Endothelial cell (in vitro differentiated cells): ENCODE measurements at regions not wholly inside any gene's neighbourhood (a gene's known extent, or its start where the extent isn't known, plus 50 kb on each side); places are given as distances from the start of the nearest gene placed in this dataset.

ENCODE experiments used
- DNase-seq: peaks from one replicate; pipeline ENCODE4 v3.0.0; 2021; ENCODE audit warnings: low spot score
- H3K27ac Mint-ChIP-seq: one replicate; pipeline ENCODE4 v1.8.0; 2021; ENCODE audit warnings: mixed read lengths, inconsistent platforms; ENCODE audit not compliant: unreplicated experiment
- H3K27me3 Mint-ChIP-seq: one replicate; pipeline ENCODE4 v1.8.0; 2021; ENCODE audit warnings: mild to moderate bottlenecking, moderate library complexity, mixed read lengths, inconsistent platforms; ENCODE audit not compliant: unreplicated experiment
- H3K36me3 Mint-ChIP-seq: one replicate; pipeline ENCODE4 v1.8.0; 2021; ENCODE audit warnings: mild to moderate bottlenecking, low read depth, mixed read lengths, inconsistent platforms; ENCODE audit not compliant: unreplicated experiment
- H3K4me1 Mint-ChIP-seq: one replicate; pipeline ENCODE4 v1.8.0; 2021; ENCODE audit warnings: mild to moderate bottlenecking, mixed read lengths, inconsistent platforms; ENCODE audit not compliant: unreplicated experiment
- H3K4me3 Mint-ChIP-seq: one replicate; pipeline ENCODE4 v1.8.0; 2021; ENCODE audit warnings: mild to moderate bottlenecking, mixed read lengths, inconsistent platforms; ENCODE audit not compliant: unreplicated experiment
- H3K9me3 Mint-ChIP-seq: one replicate; pipeline ENCODE4 v1.8.0; 2021; ENCODE audit warnings: mixed read lengths, inconsistent platforms; ENCODE audit not compliant: unreplicated experiment
- TF ChIP-seq, protein P1 (sequence below): fragments of 200-600 bp; sonication (generic); IDR thresholded peaks from one replicate; pipeline ENCODE4 v1.5.0; 2021; ENCODE audit warnings: antibody characterized with exemption; ENCODE audit not compliant: unreplicated experiment

- Mint-ChIP-seq H3K27me3 (no peaks in the 10 kb centered on the region), H3K9me3 (no peaks in the 10 kb centered on the region), H3K4me3 (no peak overlapping the region), H3K36me3 (no peaks in the 10 kb centered on the region), H3K27ac (no peak overlapping the region), H3K4me1 (no peaks in the 10 kb centered on the region)
- TF ChIP-seq, protein P1, sequence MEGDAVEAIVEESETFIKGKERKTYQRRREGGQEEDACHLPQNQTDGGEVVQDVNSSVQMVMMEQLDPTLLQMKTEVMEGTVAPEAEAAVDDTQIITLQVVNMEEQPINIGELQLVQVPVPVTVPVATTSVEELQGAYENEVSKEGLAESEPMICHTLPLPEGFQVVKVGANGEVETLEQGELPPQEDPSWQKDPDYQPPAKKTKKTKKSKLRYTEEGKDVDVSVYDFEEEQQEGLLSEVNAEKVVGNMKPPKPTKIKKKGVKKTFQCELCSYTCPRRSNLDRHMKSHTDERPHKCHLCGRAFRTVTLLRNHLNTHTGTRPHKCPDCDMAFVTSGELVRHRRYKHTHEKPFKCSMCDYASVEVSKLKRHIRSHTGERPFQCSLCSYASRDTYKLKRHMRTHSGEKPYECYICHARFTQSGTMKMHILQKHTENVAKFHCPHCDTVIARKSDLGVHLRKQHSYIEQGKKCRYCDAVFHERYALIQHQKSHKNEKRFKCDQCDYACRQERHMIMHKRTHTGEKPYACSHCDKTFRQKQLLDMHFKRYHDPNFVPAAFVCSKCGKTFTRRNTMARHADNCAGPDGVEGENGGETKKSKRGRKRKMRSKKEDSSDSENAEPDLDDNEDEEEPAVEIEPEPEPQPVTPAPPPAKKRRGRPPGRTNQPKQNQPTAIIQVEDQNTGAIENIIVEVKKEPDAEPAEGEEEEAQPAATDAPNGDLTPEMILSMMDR, result no peak
- DNase-seq, result no peak
Measured at GRCh38 chr4:171668403-171668802, 144.8 kb upstream of the GALNTL6 start.

GRCh38 chr4:171667906-171668305 lies 145.3 kb upstream of the GALNTL6 start:
- Mint-ChIP-seq H3K4me1 (no peaks in the 10 kb centered on the region), H3K27ac (no peak overlapping the region), H3K27me3 (no peaks in the 10 kb centered on the region), H3K4me3 (no peak overlapping the region), H3K9me3 (no peaks in the 10 kb centered on the region), H3K36me3 (no peaks in the 10 kb centered on the region)
- TF ChIP-seq, protein P1, result no peak
- DNase-seq, result no peak

DNA sequence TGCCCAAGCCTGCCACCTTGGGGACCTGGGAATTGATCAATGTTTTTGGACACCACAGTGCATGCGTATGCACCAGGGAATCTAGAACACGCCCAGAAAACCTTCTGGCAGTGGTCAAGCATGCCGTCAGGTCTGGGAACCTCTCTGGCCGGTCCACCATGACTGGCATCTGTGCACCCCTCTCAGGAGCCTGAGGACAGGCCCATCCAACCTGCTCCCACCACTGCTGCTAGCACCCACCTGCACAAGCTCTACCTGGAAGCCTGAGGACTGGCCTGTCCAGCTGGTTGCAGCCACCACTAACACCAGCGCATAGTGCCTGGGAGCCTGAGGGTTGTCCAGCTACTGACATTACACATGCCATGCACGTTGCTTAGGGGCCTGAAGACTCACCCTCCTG lies 162.1 kb upstream of the GALNTL6 start:
- no peak for DNase-seq

GRCh38 chr4:171650543-171650942 lies 162.7 kb upstream of the GALNTL6 start:
- H3K27me3 Mint-ChIP-seq, result no peaks in the 10 kb centered on the region

More for the DNA sequence above, 162.1 kb upstream of the GALNTL6 start:
- H3K36me3 Mint-ChIP-seq, result no peaks in the 10 kb centered on the region
- H3K27me3 Mint-ChIP-seq, result no peaks in the 10 kb centered on the region
- H3K27ac Mint-ChIP-seq, result no peak overlapping the region
- no peak overlapping the region for H3K4me3 Mint-ChIP-seq
- TF ChIP-seq, protein P1, result no peak
- no peaks in the 10 kb centered on the region for H3K4me1 Mint-ChIP-seq
- H3K9me3 Mint-ChIP-seq, result no peaks in the 10 kb centered on the region

GRCh38 chr4:171648926-171649325 lies 164.3 kb upstream of the GALNTL6 start:
- no peak overlapping the region for H3K4me3 Mint-ChIP-seq
- TF ChIP-seq, protein P1, result no peak
- no peaks in the 10 kb centered on the region for H3K9me3 Mint-ChIP-seq
- DNase-seq, result no peak
- H3K4me1 Mint-ChIP-seq, result no peaks in the 10 kb centered on the region
- H3K36me3 Mint-ChIP-seq, result no peaks in the 10 kb centered on the region
- no peak overlapping the region for H3K27ac Mint-ChIP-seq
- H3K27me3 Mint-ChIP-seq, result peaks cover 1% of the 10 kb centered on the region

More at GRCh38 chr4:171650543-171650942, 162.7 kb upstream of the GALNTL6 start:
- Mint-ChIP-seq H3K9me3 (no peaks in the 10 kb centered on the region), H3K4me1 (no peaks in the 10 kb centered on the region), H3K36me3 (no peaks in the 10 kb centered on the region), H3K27ac (no peak overlapping the region), H3K4me3 (no peak overlapping the region)
- peak; percentile 50 for DNase-seq
- TF ChIP-seq, protein P1, result peak; percentile 29
